HFFc6 (cell line): ENCODE measurements at regions not wholly inside any gene's neighbourhood (a gene's known extent, or its start where the extent isn't known, plus 50 kb on each side); places are given as distances from the start of the nearest gene placed in this dataset.

Experiments used
- DNase-seq: peaks from one replicate; pipeline ENCODE4 v3.0.0-alpha.2; 2018
- H3K27ac Mint-ChIP-seq: 2 replicates; pipeline ENCODE4 v1.8.0; 2020; ENCODE audit warnings: mild to moderate bottlenecking, mixed read lengths
- H3K27me3 Mint-ChIP-seq: 2 replicates; pipeline ENCODE4 v1.8.0; 2021; ENCODE audit warnings: mild to moderate bottlenecking, moderate library complexity, mixed read lengths; ENCODE audit not compliant: insufficient read depth
- H3K36me3 Mint-ChIP-seq: 2 replicates; pipeline ENCODE4 v1.8.0; 2021; ENCODE audit warnings: low read depth, mixed read lengths
- H3K4me1 Mint-ChIP-seq: 2 replicates; pipeline ENCODE4 v1.8.0; 2020; ENCODE audit warnings: low read depth, mixed read lengths
- H3K4me3 Mint-ChIP-seq: 2 replicates; pipeline ENCODE4 v1.8.0; 2020; ENCODE audit warnings: mild to moderate bottlenecking, moderate library complexity, mixed read lengths
- H3K9me3 Mint-ChIP-seq: 2 replicates; pipeline ENCODE4 v1.8.0; 2020; ENCODE audit warnings: mild to moderate bottlenecking, mixed read lengths
- TF ChIP-seq, protein P1 (sequence below): fragments of 200-600 bp; sonication (generic); IDR thresholded peaks from 2 replicates; pipeline ENCODE4 v1.5.0; 2021; ENCODE audit warnings: antibody characterized with exemption, mild to moderate bottlenecking

DNA sequence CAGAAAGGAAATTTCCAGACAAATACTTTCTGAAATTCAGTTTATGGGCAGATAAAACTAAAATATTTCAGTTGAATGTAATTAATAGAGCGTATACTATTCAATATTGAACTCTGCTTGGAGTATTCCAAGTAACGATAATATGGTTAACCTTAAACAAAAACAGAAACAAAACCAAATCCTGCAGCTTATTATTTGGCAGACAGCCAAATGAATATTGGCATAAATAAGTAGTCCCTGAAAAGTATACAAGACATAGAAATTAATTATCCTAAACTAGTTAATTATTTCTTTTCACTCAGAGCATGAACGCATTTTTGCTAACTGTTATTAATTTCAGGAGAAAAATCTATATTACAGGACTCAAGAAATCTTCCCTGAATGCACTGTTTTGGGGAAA, 1574.0 kb downstream of the MAT2B start:
- Mint-ChIP-seq H3K27ac (no peak overlapping the region), H3K36me3 (no peaks in the 10 kb centered on the region), H3K9me3 (peaks cover 17% of the 10 kb centered on the region), H3K27me3 (no peaks in the 10 kb centered on the region), H3K4me3 (no peak overlapping the region), H3K4me1 (no peaks in the 10 kb centered on the region)
- no peak for DNase-seq
- TF ChIP-seq, protein P1, sequence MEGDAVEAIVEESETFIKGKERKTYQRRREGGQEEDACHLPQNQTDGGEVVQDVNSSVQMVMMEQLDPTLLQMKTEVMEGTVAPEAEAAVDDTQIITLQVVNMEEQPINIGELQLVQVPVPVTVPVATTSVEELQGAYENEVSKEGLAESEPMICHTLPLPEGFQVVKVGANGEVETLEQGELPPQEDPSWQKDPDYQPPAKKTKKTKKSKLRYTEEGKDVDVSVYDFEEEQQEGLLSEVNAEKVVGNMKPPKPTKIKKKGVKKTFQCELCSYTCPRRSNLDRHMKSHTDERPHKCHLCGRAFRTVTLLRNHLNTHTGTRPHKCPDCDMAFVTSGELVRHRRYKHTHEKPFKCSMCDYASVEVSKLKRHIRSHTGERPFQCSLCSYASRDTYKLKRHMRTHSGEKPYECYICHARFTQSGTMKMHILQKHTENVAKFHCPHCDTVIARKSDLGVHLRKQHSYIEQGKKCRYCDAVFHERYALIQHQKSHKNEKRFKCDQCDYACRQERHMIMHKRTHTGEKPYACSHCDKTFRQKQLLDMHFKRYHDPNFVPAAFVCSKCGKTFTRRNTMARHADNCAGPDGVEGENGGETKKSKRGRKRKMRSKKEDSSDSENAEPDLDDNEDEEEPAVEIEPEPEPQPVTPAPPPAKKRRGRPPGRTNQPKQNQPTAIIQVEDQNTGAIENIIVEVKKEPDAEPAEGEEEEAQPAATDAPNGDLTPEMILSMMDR, result no peak

DNA sequence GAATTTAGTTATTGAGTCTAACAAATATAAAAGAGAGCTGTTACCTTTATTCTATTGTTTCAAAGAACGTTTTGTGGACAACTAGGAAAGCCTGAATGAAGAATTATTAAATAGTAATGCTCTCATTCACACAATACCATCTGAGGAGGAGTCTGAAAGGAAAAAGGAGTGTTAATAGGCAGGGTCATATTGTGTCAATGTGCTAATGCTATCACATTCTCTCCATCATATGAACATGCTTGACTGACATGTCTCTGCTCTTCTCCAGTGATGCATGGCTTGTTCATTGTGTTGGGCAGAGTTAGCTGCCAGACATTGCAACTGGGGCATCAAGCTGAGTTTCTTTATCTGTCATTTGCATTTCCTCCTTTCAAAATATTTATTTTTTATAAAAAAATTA, 1578.0 kb downstream of the MAT2B start:
- DNase-seq, result no peak
- TF ChIP-seq, protein P1, result no peak
- Mint-ChIP-seq H3K4me3 (no peak overlapping the region), H3K36me3 (no peaks in the 10 kb centered on the region), H3K9me3 (peaks cover 24% of the 10 kb centered on the region), H3K27me3 (no peaks in the 10 kb centered on the region), H3K4me1 (no peaks in the 10 kb centered on the region), H3K27ac (no peak overlapping the region)

DNA sequence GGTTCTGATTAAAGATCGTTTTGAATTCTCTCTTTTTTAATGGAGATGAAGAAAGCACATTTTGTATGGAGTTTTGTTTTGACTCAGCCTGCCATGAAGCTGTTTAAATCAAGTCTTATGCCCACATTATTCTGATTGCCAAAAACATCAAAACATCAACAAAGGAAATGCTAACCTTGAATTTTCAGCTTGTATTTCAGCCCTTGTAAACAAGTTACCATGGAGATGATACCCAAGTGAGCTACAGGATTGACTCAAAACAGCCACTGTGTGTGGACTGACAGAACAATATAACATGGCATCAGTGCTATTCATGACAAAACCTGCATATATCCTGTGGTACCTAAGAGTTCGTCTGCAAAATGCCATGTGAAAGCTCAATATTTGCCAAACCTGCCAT, 1581.0 kb downstream of the MAT2B start:
- Mint-ChIP-seq H3K36me3 (no peaks in the 10 kb centered on the region), H3K4me1 (no peaks in the 10 kb centered on the region), H3K27ac (no peak overlapping the region), H3K27me3 (no peaks in the 10 kb centered on the region), H3K4me3 (no peak overlapping the region), H3K9me3 (peaks cover 22% of the 10 kb centered on the region)
- TF ChIP-seq, protein P1, result no peak
- DNase-seq, result no peak

DNA sequence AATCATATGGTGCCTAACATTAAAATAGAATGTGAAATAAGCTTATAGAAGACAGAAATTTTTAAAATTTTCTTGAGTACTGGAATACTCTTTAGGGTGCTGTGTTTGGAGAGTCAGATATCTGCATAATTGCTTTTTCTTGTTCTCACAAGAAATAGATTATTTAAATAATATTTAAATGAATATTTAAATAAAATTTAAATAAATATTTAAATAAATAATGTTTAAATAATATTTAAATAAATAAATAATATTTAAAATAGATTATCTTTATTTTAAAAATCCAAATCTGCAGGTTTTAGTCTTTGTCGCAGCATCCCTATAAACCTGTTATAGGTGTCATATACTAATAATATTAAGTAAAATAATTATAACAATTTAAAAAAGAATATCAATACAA, 1589.4 kb downstream of the MAT2B start:
- DNase-seq, result no peak
- H3K4me1 Mint-ChIP-seq, result no peaks in the 10 kb centered on the region
- H3K4me3 Mint-ChIP-seq, result no peak overlapping the region
- H3K27ac Mint-ChIP-seq, result no peak overlapping the region
- H3K9me3 Mint-ChIP-seq, result peaks cover 31% of the 10 kb centered on the region
- H3K27me3 Mint-ChIP-seq, result no peaks in the 10 kb centered on the region; the same call in 1 of the 2 replicates
- TF ChIP-seq, protein P1, result no peak
- 0 out of 2 replicates have a peak, but pooled peaks cover 4% of the 10 kb centered on the region for H3K36me3 Mint-ChIP-seq

DNA sequence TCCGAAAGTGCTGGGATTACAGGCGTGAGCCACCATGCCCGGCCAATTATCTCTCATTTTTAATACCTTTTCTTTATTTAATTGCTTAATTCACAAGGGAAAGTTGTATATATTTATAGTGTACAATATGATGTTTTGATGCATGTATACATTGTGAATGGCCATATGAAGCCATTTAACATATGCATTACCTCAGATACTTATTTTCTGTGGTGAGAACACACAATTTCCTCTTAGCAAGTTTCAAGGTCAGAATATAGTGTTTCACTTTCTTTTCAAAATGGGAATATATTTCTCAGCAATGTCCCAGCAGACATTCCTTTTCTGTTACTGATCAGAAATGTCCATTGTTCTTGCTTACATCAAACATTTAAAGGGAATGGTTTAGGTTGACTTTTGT, 1596.3 kb downstream of the MAT2B start:
- Mint-ChIP-seq H3K4me3 (no peak overlapping the region), H3K36me3 (peaks cover 13% of the 10 kb centered on the region; the same call in 1 of the 2 replicates), H3K27me3 (no peaks in the 10 kb centered on the region; the same call in 1 of the 2 replicates), H3K27ac (no peak overlapping the region), H3K9me3 (peaks cover 30% of the 10 kb centered on the region), H3K4me1 (no peaks in the 10 kb centered on the region)
- no peak for DNase-seq
- TF ChIP-seq, protein P1, result no peak

DNA sequence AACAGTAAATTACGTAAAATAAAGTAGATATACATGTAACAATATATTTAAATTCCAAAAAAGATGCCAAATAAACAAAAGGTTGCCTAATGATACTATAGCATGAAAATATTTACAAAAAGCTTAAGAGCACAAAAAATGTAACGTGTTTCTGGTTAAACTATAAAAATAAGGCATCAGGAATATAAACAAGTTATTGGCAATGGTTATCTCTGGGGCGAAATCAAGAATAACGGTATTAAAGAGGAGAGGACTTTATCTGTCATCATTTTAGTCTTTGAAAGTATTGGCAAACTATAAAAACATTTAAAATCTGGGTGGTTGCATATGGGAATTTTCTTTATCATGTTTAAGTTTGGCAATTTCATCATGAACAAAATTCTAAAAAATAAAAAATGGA, 1599.2 kb downstream of the MAT2B start:
- Mint-ChIP-seq H3K4me1 (no peaks in the 10 kb centered on the region), H3K9me3 (peaks cover 35% of the 10 kb centered on the region), H3K27me3 (no peaks in the 10 kb centered on the region), H3K36me3 (peaks cover 8% of the 10 kb centered on the region; the same call in 1 of the 2 replicates), H3K27ac (no peak overlapping the region), H3K4me3 (no peak overlapping the region)
- no peak for DNase-seq
- TF ChIP-seq, protein P1, result no peak
